ENCODE measurements at regions not wholly inside any gene's neighbourhood (a gene's known extent, or its start where the extent isn't known, plus 50 kb on each side); places are given as distances from the start of the nearest gene placed in this dataset.

GRCh38 chr16:86376837-86377236, 133.5 kb upstream of the FOXF1 start:
- TF ChIP-seq CTCF (IDR thresholded peaks at IDR 0.05) (no peak), POLR2A (IDR thresholded peaks at IDR 0.05) (no peak), POLR2AphosphoS5 (IDR thresholded peaks at IDR 0.05) (no peak), EP300 (IDR thresholded peaks at IDR 0.05) (no peak)
